HL-60 (cell line): ENCODE measurements at regions not wholly inside any gene's neighbourhood (a gene's known extent, or its start where the extent isn't known, plus 50 kb on each side); places are given as distances from the start of the nearest gene placed in this dataset.

Experiments
- DNase-seq, 2 experiments: peaks; one replicate each; pipeline ENCODE4 v3.0.0-alpha.2; 2010 to 2020; ENCODE audit warnings: low read depth in 1 of 2, low spot score in 1 of 2
- H3K27ac ChIP-seq: fragments of 250-450 bp; sonication (Bioruptor Pico); replicated peaks from 2 replicates; pipeline ENCODE4 v1.5.1; 2020; ENCODE audit warnings: mild to moderate bottlenecking, moderate library complexity
- H3K27me3 ChIP-seq: fragments of 250-450 bp; sonication (Bioruptor Pico); 2 replicates; pipeline ENCODE4 v1.5.1; 2021; ENCODE audit warnings: mild to moderate bottlenecking, moderate library complexity; ENCODE audit not compliant: insufficient read depth, poor library complexity, severe bottlenecking
- H3K4me3 ChIP-seq: replicated peaks from 2 replicates; pipeline ENCODE4 v1.5.1; 2011; ENCODE audit warnings: mild to moderate bottlenecking, control low read depth, low read length; ENCODE audit not compliant: insufficient read depth
- GABPA ChIP-seq: IDR thresholded peaks from 2 replicates; pipeline ENCODE4 v1.6.1; 2012; ENCODE audit warnings: low read depth
- POLR2AphosphoS5 ChIP-seq: IDR thresholded peaks from 2 replicates; pipeline ENCODE4 v1.6.1; 2012; ENCODE audit warnings: low read depth
- SPI1 ChIP-seq: IDR thresholded peaks from 2 replicates; pipeline ENCODE4 v1.6.1; 2012; ENCODE audit warnings: low read depth, mild to moderate bottlenecking, borderline replicate concordance
- TF ChIP-seq, protein P1 (sequence below): IDR thresholded peaks from 2 replicates; pipeline ENCODE4 v1.6.1; 2012; ENCODE audit warnings: low read depth; ENCODE audit not compliant: insufficient replicate concordance
- TF ChIP-seq, protein P2 (sequence below): IDR thresholded peaks from one replicate; pipeline ENCODE4 v1.5.1; 2011; ENCODE audit warnings: low read length, control low read depth, inconsistent platforms; ENCODE audit not compliant: insufficient read depth

DNA sequence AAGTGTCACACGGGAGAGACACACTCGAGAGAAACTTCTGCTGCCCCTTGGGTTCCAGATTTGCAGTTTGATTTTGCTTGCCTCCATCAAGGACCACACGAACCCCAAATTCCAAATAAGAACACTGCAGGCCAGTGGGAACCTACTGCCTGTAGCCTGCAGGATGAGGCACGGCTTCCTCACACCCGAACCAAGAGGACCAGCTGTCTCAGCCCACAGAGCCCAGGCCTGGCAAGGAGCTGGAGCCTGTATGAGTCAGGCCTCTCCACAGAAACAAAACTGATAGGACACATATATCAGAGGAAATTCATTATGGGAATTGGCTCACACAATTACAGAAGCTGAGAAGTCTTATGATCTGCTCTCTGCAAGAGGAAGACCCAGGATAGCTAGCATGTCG, 188.1 kb upstream of the NSMCE3 start:
- Histone ChIP-seq H3K27me3 (no peaks in the 10 kb centered on the region), H3K27ac (no peak overlapping the region)

DNA sequence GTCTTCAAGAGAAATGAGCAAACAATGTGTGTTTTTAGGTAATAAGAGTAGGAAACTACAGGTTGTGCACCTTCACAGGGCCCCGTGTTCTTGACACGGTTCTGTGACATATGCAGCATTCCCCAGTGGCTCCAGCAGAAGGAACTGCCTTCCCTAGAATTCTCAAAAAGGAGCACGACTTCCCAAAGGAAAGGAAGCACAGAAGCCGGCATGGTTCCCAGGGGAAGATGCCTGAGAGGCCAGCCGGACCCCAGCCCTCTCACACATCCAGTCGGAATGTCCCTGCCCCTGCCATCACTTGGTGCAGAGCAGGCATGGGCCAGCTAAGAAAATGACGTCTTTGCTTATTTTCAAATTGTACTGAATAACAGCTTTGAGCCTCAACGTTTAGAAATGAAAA, 187.3 kb upstream of the NSMCE3 start:
- Histone ChIP-seq H3K4me3 (no peak overlapping the region), H3K27me3 (no peaks in the 10 kb centered on the region), H3K27ac (no peak overlapping the region)
- DNase-seq: no peak
- TF ChIP-seq SPI1 (no peak), POLR2AphosphoS5 (no peak), GABPA (no peak)
- TF ChIP-seq, protein P1, sequence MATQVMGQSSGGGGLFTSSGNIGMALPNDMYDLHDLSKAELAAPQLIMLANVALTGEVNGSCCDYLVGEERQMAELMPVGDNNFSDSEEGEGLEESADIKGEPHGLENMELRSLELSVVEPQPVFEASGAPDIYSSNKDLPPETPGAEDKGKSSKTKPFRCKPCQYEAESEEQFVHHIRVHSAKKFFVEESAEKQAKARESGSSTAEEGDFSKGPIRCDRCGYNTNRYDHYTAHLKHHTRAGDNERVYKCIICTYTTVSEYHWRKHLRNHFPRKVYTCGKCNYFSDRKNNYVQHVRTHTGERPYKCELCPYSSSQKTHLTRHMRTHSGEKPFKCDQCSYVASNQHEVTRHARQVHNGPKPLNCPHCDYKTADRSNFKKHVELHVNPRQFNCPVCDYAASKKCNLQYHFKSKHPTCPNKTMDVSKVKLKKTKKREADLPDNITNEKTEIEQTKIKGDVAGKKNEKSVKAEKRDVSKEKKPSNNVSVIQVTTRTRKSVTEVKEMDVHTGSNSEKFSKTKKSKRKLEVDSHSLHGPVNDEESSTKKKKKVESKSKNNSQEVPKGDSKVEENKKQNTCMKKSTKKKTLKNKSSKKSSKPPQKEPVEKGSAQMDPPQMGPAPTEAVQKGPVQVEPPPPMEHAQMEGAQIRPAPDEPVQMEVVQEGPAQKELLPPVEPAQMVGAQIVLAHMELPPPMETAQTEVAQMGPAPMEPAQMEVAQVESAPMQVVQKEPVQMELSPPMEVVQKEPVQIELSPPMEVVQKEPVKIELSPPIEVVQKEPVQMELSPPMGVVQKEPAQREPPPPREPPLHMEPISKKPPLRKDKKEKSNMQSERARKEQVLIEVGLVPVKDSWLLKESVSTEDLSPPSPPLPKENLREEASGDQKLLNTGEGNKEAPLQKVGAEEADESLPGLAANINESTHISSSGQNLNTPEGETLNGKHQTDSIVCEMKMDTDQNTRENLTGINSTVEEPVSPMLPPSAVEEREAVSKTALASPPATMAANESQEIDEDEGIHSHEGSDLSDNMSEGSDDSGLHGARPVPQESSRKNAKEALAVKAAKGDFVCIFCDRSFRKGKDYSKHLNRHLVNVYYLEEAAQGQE: no peak
- TF ChIP-seq, protein P2, sequence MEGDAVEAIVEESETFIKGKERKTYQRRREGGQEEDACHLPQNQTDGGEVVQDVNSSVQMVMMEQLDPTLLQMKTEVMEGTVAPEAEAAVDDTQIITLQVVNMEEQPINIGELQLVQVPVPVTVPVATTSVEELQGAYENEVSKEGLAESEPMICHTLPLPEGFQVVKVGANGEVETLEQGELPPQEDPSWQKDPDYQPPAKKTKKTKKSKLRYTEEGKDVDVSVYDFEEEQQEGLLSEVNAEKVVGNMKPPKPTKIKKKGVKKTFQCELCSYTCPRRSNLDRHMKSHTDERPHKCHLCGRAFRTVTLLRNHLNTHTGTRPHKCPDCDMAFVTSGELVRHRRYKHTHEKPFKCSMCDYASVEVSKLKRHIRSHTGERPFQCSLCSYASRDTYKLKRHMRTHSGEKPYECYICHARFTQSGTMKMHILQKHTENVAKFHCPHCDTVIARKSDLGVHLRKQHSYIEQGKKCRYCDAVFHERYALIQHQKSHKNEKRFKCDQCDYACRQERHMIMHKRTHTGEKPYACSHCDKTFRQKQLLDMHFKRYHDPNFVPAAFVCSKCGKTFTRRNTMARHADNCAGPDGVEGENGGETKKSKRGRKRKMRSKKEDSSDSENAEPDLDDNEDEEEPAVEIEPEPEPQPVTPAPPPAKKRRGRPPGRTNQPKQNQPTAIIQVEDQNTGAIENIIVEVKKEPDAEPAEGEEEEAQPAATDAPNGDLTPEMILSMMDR: no peak

More for the DNA sequence above, 188.1 kb upstream of the NSMCE3 start:
- no peak overlapping the region for H3K4me3 ChIP-seq
- no peak for TF ChIP-seq POLR2AphosphoS5
- TF ChIP-seq, protein P2: no peak
- TF ChIP-seq GABPA: no peak
- TF ChIP-seq, protein P1: no peak
- no peak for TF ChIP-seq SPI1
- no peak for DNase-seq

DNA sequence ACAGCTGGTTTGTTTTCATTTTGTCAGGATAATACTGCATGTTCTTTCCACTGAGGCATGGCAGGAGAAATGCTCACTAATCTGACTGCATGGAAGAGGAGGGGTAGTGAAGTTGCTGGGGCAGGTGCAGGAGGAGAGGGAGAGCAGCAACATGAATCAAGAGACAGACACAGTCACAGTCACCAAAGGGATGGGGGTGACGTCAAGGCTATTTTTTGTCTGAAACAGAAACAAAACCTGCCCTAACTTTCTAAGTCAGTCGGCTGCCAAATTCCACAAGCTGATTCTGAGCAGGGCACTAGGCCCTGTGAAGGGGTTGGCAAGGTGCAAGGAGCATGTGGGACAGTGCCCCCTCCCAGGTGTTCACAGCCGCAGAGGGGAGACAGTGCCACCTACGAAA, 186.6 kb upstream of the NSMCE3 start:
- Histone ChIP-seq H3K4me3 (no peak overlapping the region), H3K27me3 (no peaks in the 10 kb centered on the region), H3K27ac (no peak overlapping the region)
- no peak for DNase-seq
- TF ChIP-seq, protein P2: no peak
- TF ChIP-seq, protein P1: no peak
- TF ChIP-seq POLR2AphosphoS5 (no peak), GABPA (no peak), SPI1 (no peak)
